HG03378 (cell line): ENCODE measurements at regions not wholly inside any gene's neighbourhood (a gene's known extent, or its start where the extent isn't known, plus 50 kb on each side); places are given as distances from the start of the nearest gene placed in this dataset.
"Not testable (repeated sequence)": the region's sequence is repeated elsewhere in the genome, so short reads cannot be mapped to it uniquely, and the experiment has no call there.

ENCODE experiments used
- ATAC-seq: cut with Tn5 transposase; IDR thresholded peaks from one replicate; pipeline ENCODE4 v1.9.1; 2021; ENCODE audit warnings: mild to moderate bottlenecking, moderate library complexity; ENCODE audit not compliant: unreplicated experiment

- ATAC-seq: no peak
These were observed 56.1 kb downstream of the FEZF1 start for GRCh38 chr7:122248472-122248871.

GRCh38 chr7:122238729-122239128, 65.8 kb downstream of the FEZF1 start:
- ATAC-seq: not testable (repeated sequence)

- ATAC-seq: not testable (repeated sequence)
These were observed 66.3 kb downstream of the FEZF1 start for GRCh38 chr7:122238297-122238696.

GRCh38 chr7:122225874-122226273, 78.7 kb downstream of the FEZF1 start:
- ATAC-seq: no peak

GRCh38 chr7:122219253-122219865, 75.3 kb upstream of the AASS start:
- ATAC-seq: peak; percentile 56

GRCh38 chr7:122217125-122217524, 73.1 kb upstream of the AASS start:
- no peak for ATAC-seq

GRCh38 chr7:122212754-122213153, 68.7 kb upstream of the AASS start:
- no peak for ATAC-seq

GRCh38 chr7:122211362-122211761, 67.3 kb upstream of the AASS start:
- ATAC-seq: no peak

- no peak for ATAC-seq
These were observed 62.9 kb upstream of the AASS start for GRCh38 chr7:122206985-122207384.

GRCh38 chr7:122203814-122204213, 59.8 kb upstream of the AASS start:
- ATAC-seq: no peak

- ATAC-seq: no peak
These were observed 56.8 kb upstream of the AASS start for GRCh38 chr7:122200888-122201287.

- no peak for ATAC-seq
These were observed 55.1 kb upstream of the AASS start for GRCh38 chr7:122199171-122199570.

GRCh38 chr7:122198581-122198980, 54.5 kb upstream of the AASS start:
- ATAC-seq: no peak
